Parathyroid adenoma (tissue), 2 donors: ENCODE measurements at regions not wholly inside any gene's neighbourhood (a gene's known extent, or its start where the extent isn't known, plus 50 kb on each side); places are given as distances from the start of the nearest gene placed in this dataset.

ENCODE experiments used
- H2AFZ ChIP-seq: fragments of 300-600 bp; sonication (generic); one replicate; pipeline ENCODE4 v1.7.0; 2017; ENCODE audit warnings: antibody characterized with exemption, mild to moderate bottlenecking
- H3K27ac ChIP-seq: fragments of 300-600 bp; sonication (generic); one replicate; pipeline ENCODE4 v1.7.0; 2017
- H3K27me3 ChIP-seq: fragments of 300-600 bp; sonication (generic); one replicate; pipeline ENCODE4 v1.7.0; 2017; ENCODE audit warnings: low read length; ENCODE audit not compliant: control insufficient read depth, insufficient read depth
- H3K36me3 ChIP-seq: fragments of 300-600 bp; sonication (generic); one replicate; pipeline ENCODE4 v1.7.0; 2017; ENCODE audit warnings: low read length; ENCODE audit not compliant: control insufficient read depth, insufficient read depth
- H3K4me1 ChIP-seq: fragments of 300-600 bp; sonication (generic); one replicate; pipeline ENCODE4 v1.7.0; 2017; ENCODE audit warnings: control low read depth
- H3K4me2 ChIP-seq: fragments of 300-600 bp; sonication (generic); one replicate; pipeline ENCODE4 v1.7.0; 2017; ENCODE audit warnings: low read length
- H3K4me3 ChIP-seq: fragments of 300-600 bp; sonication (generic); one replicate; pipeline ENCODE4 v1.7.0; 2017; ENCODE audit warnings: low read depth, low read length
- H3K79me2 ChIP-seq: fragments of 300-600 bp; sonication (generic); one replicate; pipeline ENCODE4 v1.7.0; 2017; ENCODE audit warnings: control low read depth
- H3K9ac ChIP-seq: fragments of 300-600 bp; sonication (generic); one replicate; pipeline ENCODE4 v1.7.0; 2017; ENCODE audit warnings: mild to moderate bottlenecking
- H3K9me3 ChIP-seq: fragments of 300-600 bp; sonication (generic); one replicate; pipeline ENCODE4 v1.7.0; 2017; ENCODE audit warnings: low read length; ENCODE audit not compliant: control insufficient read depth
- CTCF ChIP-seq: fragments of 300-600 bp; sonication (generic); IDR thresholded peaks from one replicate; pipeline ENCODE4 v1.7.0; 2017; ENCODE audit warnings: antibody characterized with exemption, mild to moderate bottlenecking
- donor health status: primary hyperparathyroidism.

- no peaks in the 10 kb centered on the region for H3K4me1 ChIP-seq
- H3K27me3 ChIP-seq: no peaks in the 10 kb centered on the region
- H3K4me3 ChIP-seq: no peak overlapping the region
- H3K36me3 ChIP-seq: no peaks in the 10 kb centered on the region
- no peak overlapping the region for H2AFZ ChIP-seq
- no peak for TF ChIP-seq CTCF
- no peak overlapping the region for H3K9ac ChIP-seq
- no peaks in the 10 kb centered on the region for H3K9me3 ChIP-seq
- no peak overlapping the region for H3K4me2 ChIP-seq
- no peaks in the 10 kb centered on the region for H3K79me2 ChIP-seq
- H3K27ac ChIP-seq: no peak overlapping the region
Measured at GRCh38 chr2:195480121-195480520, 176.9 kb upstream of the SLC39A10 start.

- H3K9ac ChIP-seq: no peak overlapping the region
- H3K4me1 ChIP-seq: no peaks in the 10 kb centered on the region
- H3K4me2 ChIP-seq: no peak overlapping the region
Measured at GRCh38 chr2:195479407-195479806, 177.6 kb upstream of the SLC39A10 start.

GRCh38 chr2:195477996-195478382 is 179.0 kb upstream of the SLC39A10 start:
- no peaks in the 10 kb centered on the region for H3K79me2 ChIP-seq
- TF ChIP-seq CTCF: no peak
- no peaks in the 10 kb centered on the region for H3K36me3 ChIP-seq
- no peaks in the 10 kb centered on the region for H3K27me3 ChIP-seq
- H3K9me3 ChIP-seq: no peaks in the 10 kb centered on the region
- H3K4me1 ChIP-seq: no peaks in the 10 kb centered on the region
- H3K27ac ChIP-seq: no peak overlapping the region
- H3K4me2 ChIP-seq: no peak overlapping the region
- H3K9ac ChIP-seq: no peak overlapping the region
- no peak overlapping the region for H2AFZ ChIP-seq
- no peak overlapping the region for H3K4me3 ChIP-seq

More at GRCh38 chr2:195479407-195479806, 177.6 kb upstream of the SLC39A10 start:
- Histone ChIP-seq H3K79me2 (no peaks in the 10 kb centered on the region), H2AFZ (no peak overlapping the region), H3K9me3 (no peaks in the 10 kb centered on the region), H3K4me3 (no peak overlapping the region), H3K27ac (no peak overlapping the region), H3K27me3 (no peaks in the 10 kb centered on the region), H3K36me3 (no peaks in the 10 kb centered on the region)
- no peak for TF ChIP-seq CTCF

- H3K36me3 ChIP-seq: no peaks in the 10 kb centered on the region
- TF ChIP-seq CTCF: no peak
- H3K27me3 ChIP-seq: no peaks in the 10 kb centered on the region
- H3K4me3 ChIP-seq: no peak overlapping the region
- no peak overlapping the region for H3K4me2 ChIP-seq
- H3K9me3 ChIP-seq: no peaks in the 10 kb centered on the region
- H3K79me2 ChIP-seq: no peaks in the 10 kb centered on the region
- no peak overlapping the region for H2AFZ ChIP-seq
- no peak overlapping the region for H3K27ac ChIP-seq
- H3K9ac ChIP-seq: no peak overlapping the region
- no peaks in the 10 kb centered on the region for H3K4me1 ChIP-seq
Measured at GRCh38 chr2:195477248-195477995, 179.6 kb upstream of the SLC39A10 start.

- Histone ChIP-seq H3K4me1 (no peaks in the 10 kb centered on the region), H3K9ac (no peak overlapping the region), H3K4me3 (no peak overlapping the region), H3K27me3 (no peaks in the 10 kb centered on the region), H3K4me2 (no peak overlapping the region), H3K36me3 (no peaks in the 10 kb centered on the region), H2AFZ (no peak overlapping the region), H3K79me2 (no peaks in the 10 kb centered on the region), H3K9me3 (no peaks in the 10 kb centered on the region), H3K27ac (no peak overlapping the region)
- no peak for TF ChIP-seq CTCF
Measured at GRCh38 chr2:195475336-195475735, 181.7 kb upstream of the SLC39A10 start.
